GM21528 (cell line): ENCODE measurements at regions not wholly inside any gene's neighbourhood (a gene's known extent, or its start where the extent isn't known, plus 50 kb on each side); places are given as distances from the start of the nearest gene placed in this dataset.

Source experiments
- ATAC-seq: cut with Tn5 transposase; IDR thresholded peaks from one replicate; pipeline ENCODE4 v1.9.1; 2021; ENCODE audit warnings: mild to moderate bottlenecking, moderate library complexity; ENCODE audit not compliant: unreplicated experiment, low FRiP score

DNA sequence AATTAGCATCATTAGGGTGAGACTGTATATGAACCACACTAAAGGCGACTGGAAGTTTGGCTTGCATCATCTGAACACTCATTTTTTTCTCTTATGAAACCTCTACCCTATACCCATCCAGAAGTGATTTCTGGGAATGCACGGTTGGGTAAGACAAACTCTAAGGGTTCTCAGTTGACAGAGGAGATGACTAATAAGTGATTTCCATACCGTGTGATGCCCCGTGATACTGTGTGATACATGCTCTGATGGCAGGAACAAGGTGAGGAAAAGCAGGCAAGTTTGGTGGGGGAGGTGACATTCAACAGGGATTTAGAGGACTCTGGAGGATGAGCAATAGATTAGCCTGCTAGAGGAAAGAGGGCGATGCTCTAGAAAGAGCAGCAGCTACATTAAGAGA is 156.4 kb upstream of the CCL2 start:
- no peak for ATAC-seq

DNA sequence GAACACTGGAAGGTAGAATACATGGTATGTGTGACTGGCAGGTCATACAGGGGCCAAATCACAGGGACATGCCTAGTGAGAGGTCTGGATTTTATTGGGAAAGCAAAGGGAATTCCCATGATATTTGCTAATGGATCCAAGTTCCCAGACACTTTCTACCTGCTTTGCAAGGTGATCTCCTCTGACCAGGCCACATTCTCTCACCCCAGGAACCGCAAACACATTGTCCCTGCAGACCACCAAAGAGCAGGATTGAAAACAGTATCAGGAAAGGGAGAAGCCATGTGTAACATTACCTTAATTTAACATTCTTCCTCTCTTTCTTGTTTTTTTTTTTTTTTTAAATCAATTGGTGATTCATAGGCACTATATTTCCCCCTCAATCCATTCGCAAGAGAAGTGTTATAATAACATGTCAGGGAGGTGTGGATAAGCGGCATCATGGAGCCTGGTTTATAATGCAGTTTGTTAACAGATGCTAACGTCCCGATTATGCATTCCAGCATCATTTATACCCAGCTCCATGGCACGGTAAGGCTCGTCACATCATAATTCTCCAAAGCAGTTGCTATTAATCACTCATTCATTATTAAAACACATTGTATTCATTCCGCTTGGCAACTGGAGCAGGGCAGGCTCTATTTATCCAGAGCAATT is 155.1 kb upstream of the CCL2 start:
- ATAC-seq, result no peak

DNA sequence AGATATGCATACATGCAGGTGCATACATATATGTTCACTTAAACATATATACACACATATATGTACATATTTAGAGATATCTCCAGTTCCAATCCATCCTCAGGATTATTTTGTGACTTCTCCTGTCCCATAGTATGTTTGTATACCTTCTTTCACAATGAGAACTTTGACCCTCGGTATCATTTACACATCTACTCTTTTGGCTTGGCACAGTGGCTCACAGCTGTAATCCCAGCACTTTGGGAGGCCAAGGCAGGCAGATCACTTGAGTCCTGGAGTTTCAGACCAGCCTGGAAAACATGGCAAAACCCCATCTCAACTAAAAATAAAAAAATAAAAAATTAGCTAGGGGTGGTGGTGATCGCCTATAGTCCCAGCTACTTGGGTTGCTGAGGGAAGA is 148.1 kb upstream of the CCL2 start:
- no peak for ATAC-seq

DNA sequence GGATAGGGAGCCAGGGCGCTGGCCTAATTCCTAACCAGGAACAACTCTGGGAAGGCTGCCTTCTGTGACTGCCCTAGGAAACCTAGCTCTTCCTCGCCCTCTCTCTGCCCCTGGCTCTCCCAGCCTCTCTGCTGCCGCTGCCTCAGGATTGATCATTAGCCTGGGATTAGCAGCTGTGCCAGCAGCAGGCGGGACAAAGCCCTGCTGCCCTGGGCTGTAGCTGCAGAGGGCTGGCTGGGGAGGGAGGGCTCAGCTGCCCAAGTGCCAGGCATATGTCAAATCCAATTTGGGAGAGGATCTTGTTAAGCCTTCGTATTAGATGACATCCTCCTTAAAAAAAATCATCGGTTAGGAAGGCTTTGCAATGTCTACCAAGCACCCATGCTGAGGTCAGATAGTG is 144.8 kb upstream of the CCL2 start:
- no peak for ATAC-seq

DNA sequence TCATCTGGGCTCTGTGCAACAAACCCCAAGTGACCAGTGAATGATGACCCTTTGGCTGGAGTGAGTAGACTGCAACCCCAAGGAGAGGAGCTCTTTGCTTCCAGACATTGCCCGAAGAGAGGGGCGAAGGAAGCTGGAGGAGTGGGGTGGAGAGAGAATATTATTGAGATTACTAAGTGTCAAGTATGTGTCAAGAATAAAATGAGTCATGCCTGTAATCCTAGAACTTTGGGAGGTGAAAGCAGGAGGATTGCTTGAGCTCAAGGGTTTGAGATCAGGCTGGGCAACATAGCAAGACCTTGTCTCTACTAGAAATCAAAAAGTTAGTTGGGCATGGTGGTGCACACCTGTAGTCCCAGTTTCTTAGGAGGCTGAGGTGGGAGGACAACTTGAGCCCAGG is 142.0 kb upstream of the CCL2 start:
- ATAC-seq, result no peak

DNA sequence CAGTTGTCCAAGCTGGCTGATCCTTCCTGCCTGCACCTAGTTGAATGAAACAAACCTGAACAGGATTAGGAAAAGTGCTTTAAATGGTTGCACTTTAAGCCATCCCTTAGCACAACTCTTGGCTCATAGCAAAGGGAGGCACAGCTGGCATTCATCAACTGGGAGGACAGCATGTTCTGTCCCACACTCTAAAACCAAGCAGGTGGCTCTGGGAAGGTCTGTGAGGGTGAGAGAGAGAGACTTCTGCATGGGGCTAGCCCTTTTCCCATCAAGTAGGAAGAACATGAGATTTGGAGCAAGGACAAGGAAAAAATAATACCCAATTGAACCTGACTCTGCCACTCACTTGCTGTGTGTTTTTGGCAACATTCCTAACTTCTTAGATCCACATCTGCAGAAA is 140.9 kb upstream of the CCL2 start:
- ATAC-seq, result no peak

DNA sequence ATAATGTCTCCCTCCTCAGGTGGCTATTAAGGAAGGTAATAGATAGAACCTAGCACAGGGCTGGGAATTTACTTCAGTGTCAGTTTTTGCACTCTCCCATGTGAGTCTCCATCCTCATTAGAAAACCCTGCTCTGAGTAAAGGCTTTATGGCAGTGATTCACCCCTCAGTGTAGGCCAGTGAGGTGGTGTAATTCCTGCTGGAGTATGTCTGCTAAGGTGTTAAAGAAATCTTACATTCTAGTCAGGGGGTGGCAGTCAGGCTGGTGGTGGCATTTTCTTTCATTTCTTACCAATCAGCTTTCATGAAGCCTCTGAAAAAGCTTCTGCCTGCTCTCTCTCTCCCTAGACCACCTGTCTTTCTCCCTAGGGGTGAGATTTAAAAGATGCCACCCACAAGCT is 138.8 kb upstream of the CCL2 start:
- ATAC-seq, result no peak

- ATAC-seq, result no peak
These were observed 137.8 kb upstream of the CCL2 start for GRCh38 chr17:34117332-34117731.

DNA sequence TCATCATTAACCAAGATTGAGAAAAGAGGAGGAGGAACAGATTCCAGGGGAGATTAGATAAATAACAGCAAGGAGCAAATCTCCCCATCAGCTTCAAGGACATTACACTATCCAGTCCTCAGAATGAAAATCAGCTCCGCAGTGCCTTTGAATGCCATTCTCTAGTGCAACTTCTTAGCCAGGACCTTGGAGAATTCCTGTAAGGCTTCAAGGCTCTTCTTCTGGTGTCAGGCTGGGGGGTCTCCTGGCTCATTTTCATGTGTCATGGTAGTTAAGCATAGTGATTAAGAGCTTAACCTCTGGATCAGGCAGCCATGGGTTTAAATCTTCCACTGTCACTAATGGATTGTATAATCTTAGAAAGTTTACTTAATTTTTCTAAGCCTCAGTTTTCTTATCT is 137.3 kb upstream of the CCL2 start:
- ATAC-seq, result no peak

DNA sequence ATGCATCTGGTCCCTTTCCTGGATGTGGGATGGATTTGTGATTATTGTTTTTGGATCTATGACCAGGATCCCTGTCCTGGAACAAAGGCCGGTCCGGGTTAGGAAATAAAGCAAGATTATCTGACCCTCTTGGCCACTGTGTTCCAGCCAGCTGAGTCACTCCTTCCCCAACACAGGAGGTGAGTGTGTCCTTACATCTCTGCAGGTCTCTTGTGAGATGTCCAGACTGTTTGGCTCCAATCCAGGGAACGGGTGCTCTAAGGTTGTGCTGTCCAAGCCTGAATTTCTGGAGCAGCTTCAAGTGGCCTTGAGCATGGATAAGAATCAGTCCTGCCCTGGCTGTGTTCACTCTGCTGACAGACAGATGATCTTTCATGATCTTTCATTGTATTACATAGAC is 136.5 kb upstream of the CCL2 start:
- no peak for ATAC-seq

GRCh38 chr17:34121311-34121710 is 133.8 kb upstream of the CCL2 start:
- ATAC-seq, result no peak

DNA sequence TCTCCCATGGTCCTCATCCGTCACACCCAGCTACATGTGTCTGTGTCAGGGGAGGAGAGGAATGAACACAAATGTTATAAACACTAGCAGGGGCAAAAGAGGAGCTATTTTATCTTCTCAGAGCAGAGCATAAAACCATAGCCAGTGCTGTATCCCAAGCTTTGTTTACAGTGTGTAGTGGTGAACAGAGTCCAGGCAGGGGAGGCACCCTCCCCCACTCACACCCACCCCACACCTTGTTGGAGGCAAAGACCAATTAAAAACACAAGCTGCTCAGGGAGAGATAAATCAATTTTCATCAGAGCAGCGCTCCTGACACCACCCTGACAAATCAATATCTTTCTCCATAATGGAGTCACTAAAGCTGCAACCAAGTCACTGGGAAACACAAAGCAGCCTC is 132.6 kb upstream of the CCL2 start:
- ATAC-seq, result no peak

DNA sequence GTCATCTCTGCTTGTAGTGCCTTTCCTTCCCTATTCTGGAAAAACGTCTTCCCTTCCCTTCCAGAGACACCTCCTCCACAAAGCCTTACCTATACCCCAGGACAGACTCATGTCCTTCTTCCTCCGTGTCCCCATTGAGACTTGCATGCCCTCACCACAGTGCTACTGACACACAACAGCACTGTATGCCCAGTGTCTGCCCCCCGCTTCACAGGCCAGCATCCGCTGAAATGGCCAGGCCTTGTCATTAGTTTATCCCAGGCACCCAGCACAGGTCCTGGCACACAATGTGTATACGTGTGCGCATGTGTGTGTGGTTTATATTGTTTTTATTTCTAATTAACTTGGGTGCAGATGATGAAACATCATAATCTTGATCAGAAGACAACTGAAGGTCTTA is 130.1 kb upstream of the CCL2 start:
- no peak for ATAC-seq

DNA sequence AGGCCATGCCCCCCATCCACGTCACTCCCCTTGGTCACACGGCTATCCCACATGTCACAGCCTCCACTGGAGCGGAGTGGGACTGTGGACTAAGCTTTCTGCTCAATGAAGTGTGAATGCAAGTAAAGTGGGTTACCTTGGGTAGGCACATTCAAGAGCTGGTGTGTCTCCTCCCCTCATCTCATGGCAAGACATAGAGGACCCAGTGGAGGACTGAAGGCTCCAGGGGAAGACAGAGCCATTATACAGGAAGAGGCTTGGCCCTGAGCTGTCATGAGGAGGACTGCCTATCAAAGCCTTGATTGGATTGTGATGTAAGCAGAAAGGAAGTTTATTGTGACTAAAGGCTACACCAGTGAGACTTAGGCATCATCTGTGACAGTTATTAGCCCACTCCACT is 129.2 kb upstream of the CCL2 start:
- no peak for ATAC-seq

- no peak for ATAC-seq
These were observed 128.6 kb upstream of the CCL2 start for GRCh38 chr17:34126496-34126895.

DNA sequence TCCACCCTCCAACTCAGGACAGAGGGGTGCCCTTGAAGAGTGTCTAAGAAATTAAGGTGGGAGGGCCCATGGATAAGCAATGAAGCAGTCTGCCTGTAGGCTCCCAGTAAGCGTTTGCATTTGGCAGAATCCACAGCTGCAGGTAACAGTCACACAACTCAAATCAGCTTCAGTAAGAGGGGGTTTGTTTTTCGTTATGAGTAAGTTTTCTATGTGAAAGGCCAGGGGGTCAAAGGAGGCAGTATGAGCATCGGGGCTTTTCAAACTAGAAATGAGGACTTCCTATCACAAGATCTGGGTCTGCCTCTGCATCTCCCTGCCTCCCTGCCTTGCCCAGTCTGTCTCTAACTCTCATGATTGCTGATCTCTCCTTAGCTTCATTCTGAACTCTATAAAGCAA is 128.1 kb upstream of the CCL2 start:
- ATAC-seq, result no peak

DNA sequence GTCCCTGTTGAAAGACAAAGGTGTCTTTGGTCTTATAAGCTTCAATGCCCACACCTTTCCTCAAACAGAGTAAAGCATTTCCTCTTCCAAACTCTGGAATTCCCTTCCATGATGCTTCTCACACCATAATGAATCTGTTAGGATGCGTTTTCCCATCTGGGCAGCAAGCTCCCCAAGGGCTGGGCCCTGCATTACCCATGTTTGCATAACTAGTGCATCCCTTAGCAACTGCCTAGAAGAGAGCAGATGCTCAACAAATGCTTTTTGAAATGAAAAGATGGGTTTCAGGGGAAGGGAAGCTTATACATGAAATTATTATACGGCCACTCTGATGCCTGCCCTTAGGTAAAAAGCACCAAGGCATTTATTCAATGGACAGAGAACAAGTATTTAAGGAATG is 124.5 kb upstream of the CCL2 start:
- ATAC-seq, result no peak

DNA sequence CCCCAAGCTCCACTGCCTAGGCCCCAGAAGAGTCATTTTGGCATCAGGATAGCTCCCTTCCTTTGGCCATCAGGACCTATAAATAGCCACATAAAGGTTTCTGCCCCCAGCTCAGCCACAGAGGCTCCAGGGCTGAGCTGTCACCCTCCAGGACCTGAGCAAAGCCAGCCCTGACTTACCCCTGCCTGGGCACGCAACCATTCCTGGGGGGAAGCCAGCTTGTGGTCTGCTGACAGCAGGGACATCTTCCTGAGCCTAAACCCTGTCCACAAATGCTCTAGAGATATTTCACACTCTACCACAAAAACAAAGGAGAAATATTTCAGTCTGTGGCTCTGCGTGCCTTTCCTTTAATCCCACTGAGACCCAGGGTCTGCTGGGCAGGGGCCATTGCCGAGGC is 123.7 kb upstream of the CCL2 start:
- no peak for ATAC-seq

DNA sequence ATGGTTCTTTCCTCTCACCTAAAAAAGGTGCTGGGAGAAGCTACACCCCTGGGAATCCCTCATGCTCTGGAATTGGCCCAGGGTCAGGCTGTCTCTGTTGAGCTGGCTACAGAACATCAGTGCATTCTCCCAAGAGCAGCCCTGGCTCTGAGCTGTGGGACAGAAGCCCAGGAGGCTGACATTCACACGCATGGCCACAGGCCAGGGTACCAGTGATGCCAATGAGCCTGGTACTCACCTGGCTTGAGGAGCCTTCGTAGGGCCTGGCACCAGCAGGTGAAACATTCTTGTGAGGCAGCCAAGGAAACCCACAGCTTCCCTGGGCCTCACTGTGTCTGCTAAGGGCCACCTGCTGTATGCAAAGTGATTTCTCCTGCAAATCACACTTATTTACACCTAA is 121.7 kb upstream of the CCL2 start:
- ATAC-seq, result no peak

GRCh38 chr17:34135841-34136240 is 119.2 kb upstream of the CCL2 start:
- ATAC-seq, result no peak

DNA sequence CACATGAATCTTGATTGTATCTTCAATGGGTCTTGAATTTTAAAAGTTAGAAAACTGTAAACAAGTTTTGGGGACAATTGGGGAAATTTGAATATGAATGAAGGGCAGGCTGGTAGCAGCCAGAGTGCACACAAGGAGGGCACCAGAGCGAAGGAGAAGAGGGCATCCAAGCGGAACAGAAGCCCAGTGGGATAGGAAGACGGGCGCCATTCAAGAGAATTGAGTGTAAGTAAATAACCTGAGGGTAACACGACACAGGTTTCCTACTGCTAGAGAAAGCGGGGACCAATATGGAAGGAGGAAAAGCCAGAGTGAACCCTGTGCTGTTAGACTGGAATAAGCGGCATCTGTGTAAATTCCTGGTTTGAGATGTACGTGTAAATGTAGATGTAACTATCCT is 115.1 kb upstream of the CCL2 start:
- ATAC-seq, result no peak

DNA sequence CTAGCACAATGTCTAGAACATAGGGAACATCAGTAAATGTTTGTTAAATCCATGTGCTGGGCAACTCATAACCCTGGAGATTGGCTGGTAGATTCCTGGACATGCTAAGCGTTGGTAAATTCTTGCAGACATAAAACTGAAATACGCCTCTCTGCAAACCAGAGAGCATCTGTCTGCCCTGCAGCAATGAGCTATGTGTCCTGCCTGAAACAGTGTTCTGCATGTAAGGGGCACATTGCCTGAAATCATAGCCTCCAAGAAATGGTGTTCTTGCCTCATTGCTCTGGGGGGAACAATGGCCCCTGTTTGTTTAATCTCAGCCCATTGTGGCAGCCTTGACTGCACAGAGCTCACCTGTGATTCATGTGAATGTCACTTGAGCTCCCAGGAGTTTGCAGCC is 113.5 kb upstream of the CCL2 start:
- no peak for ATAC-seq

GRCh38 chr17:34143430-34143829 is 111.7 kb upstream of the CCL2 start:
- ATAC-seq, result no peak
